IMR-90 (cell line): ENCODE measurements at regions not wholly inside any gene's neighbourhood (a gene's known extent, or its start where the extent isn't known, plus 50 kb on each side); places are given as distances from the start of the nearest gene placed in this dataset.

Experiments used
- CTCF ChIP-seq: conservative IDR thresholded peaks from 2 replicates; pipeline ENCODE4 v1.5.1; 2012; ENCODE audit warnings: mild to moderate bottlenecking, low read depth, low read length, improper control_type of control experiment
- POLR2A ChIP-seq: IDR thresholded peaks from 2 replicates; pipeline ENCODE4 v1.6.1; 2012; ENCODE audit warnings: mild to moderate bottlenecking, low read depth, low read length
- RAD21 ChIP-seq: IDR thresholded peaks from 2 replicates; pipeline ENCODE4 v1.6.1; 2012; ENCODE audit warnings: low read length, improper control_type of control experiment
- SMC3 ChIP-seq: fragments of 150-350 bp; IDR thresholded peaks from 2 replicates; pipeline ENCODE4 v1.6.1; 2016; ENCODE audit warnings: low read depth, mild to moderate bottlenecking, antibody characterized with exemption, low read length, moderate library complexity
- USF2 ChIP-seq: fragments of 150-350 bp; IDR thresholded peaks from 2 replicates; pipeline ENCODE4 v1.6.1; 2017; ENCODE audit warnings: mild to moderate bottlenecking, antibody characterized with exemption, low read length, low read depth

DNA sequence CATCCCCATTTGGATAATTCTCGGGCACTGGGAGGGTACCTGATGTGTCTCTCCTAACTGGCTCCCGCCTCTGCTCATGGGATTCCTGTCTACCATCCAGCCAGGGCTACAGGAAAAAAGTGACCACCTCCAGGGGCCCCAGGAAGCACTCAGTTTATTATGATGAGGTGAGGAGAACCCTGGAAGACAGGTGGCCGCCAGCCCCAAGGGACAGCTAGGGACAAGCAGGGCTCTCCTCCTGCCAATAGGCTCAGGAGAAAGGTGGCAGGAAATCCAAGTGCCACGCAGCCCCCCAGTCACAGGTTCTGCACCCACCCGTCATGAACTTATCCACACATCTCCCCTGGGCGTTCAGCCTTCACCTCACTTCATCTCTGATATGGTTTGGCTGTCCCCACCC, 61.5 kb upstream of the ZNF354A start:
- TF ChIP-seq CTCF (no peak), USF2 (no peak), RAD21 (no peak), SMC3 (no peak), POLR2A (no peak)
